ENCODE measurements at regions not wholly inside any gene's neighbourhood (a gene's known extent, or its start where the extent isn't known, plus 50 kb on each side); places are given as distances from the start of the nearest gene placed in this dataset.

DNA sequence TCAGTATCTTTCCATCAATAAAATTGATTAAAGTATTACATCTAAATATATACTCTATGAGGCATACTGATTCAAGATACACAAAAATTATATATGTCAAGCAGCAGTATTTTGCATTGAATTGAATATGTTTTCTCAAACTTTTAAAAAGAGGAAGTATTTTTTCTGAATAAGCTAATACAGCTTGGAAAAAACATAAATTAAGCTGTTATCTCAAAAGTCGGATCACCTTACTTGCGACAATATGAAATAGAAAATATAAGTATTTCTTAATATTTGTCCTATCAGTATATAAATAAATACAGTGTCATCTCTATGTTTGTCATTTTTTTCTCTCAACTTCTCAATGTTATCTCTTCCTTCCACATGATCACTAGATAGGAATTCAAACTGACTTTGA is 139.3 kb downstream of the MBL2 start:
- intact Hi-C loops (cut with micrococcal nuclease): no loop called here
- Histone ChIP-seq H4K20me1 (ENCODE audit: insufficient read depth, low read length) (no peaks in the 10 kb centered on the region), H3K4me3 (ENCODE audit: insufficient read depth, low read depth, low read length) (no peak overlapping the region), H3K4me1 (ENCODE audit: control insufficient read depth, insufficient read depth, low read length) (no peaks in the 10 kb centered on the region), H3K18ac (ENCODE audit: low read depth, low read length) (no peak overlapping the region), H3K9me1 (ENCODE audit: insufficient read depth, low read length) (peaks cover 3% of the 10 kb centered on the region; the same call in 1 of the 2 replicates), H2BK5ac (ENCODE audit: low read depth, low read length, poor library complexity, severe bottlenecking) (no peak overlapping the region), H3K4ac (ENCODE audit: low read depth, low read length) (no peak overlapping the region), H2AK9ac (replicated peaks; ENCODE audit: low read depth, low read length, poor library complexity) (no peak overlapping the region), H3K79me1 (ENCODE audit: low read depth in 1 of 2, low read length in 2 of 2) (no peaks in the 10 kb centered on the region), H4K8ac (ENCODE audit: low read depth in 2 of 2, low read length in 2 of 2) (no peak overlapping the region), H3K4me2 (ENCODE audit: low read depth, low read length) (no peak overlapping the region), H3K27me3 (ENCODE audit: control insufficient read depth, insufficient read depth, low read length) (no peaks in the 10 kb centered on the region), H2BK15ac (ENCODE audit: low read depth, low read length) (no peak overlapping the region), H2AK5ac (ENCODE audit: low read depth, low read length) (no peak overlapping the region), H3K9ac (ENCODE audit: low read depth, low read length) (no peak overlapping the region), H3K23ac (ENCODE audit: low read depth, low read length) (no peak overlapping the region), H3K56ac (ENCODE audit: extremely low read depth, insufficient read depth, low read length) (no peak overlapping the region), H3K27ac (ENCODE audit: insufficient read depth, low read length) (no peak overlapping the region), H3K36me3 (ENCODE audit: control insufficient read depth, insufficient read depth, low read length) (no peaks in the 10 kb centered on the region), H2AFZ (replicated peaks; ENCODE audit: low read length, poor library complexity) (no peak overlapping the region), H4K91ac (ENCODE audit: insufficient read depth, low read depth, low read length) (no peak overlapping the region), H3K14ac (replicated peaks; ENCODE audit: low read depth, low read length) (no peak overlapping the region), H4K5ac (ENCODE audit: low read depth, low read length) (no peak overlapping the region), H2BK20ac (ENCODE audit: low read depth, low read length) (no peak overlapping the region), H2BK120ac (ENCODE audit: low read depth, low read length) (no peak overlapping the region), H3K9me3 (ENCODE audit: control insufficient read depth, insufficient read depth, low read length) (no peaks in the 10 kb centered on the region)
- no CpG with 5 or more reads among the region's 2 CpGs for WGBS, 2 experiments (ENCODE audit: extremely low coverage in 2 of 2, insufficient read length in 1 of 2)
- in situ Hi-C loops (cut with MboI; ENCODE audit: low sequenced_read_pairs): no loop called here
- dilution Hi-C loops (cut with HindIII; ENCODE audit: low sequenced_read_pairs, unreplicated experiment): no loop called here
- no peak for ATAC-seq (ENCODE audit: low read depth)
- no TSS peak for BruUV-seq (replicated peaks)
- ChIA-PET CTCF (no interaction called here), POLR2A (ENCODE audit: unreplicated experiment) (no interaction called here)
- TF ChIP-seq MAFK (IDR thresholded peaks at IDR 0.05; ENCODE audit: low read depth, low read length): no peak
- no peak for TF ChIP-seq POLR2A (IDR thresholded peaks at IDR 0.05; ENCODE audit: low read depth, low read length)
- no peak for TF ChIP-seq CEBPB (IDR thresholded peaks at IDR 0.05; ENCODE audit: low read depth, low read length)
- TF ChIP-seq MXI1 (IDR thresholded peaks at IDR 0.05; ENCODE audit: borderline replicate concordance, low read depth, low read length): no peak
- DNase-seq: no peak

Data from IMR-90 (cell line).